GM19467 (cell line): ENCODE measurements at regions not wholly inside any gene's neighbourhood (a gene's known extent, or its start where the extent isn't known, plus 50 kb on each side); places are given as distances from the start of the nearest gene placed in this dataset.

Source experiments
- ATAC-seq: cut with Tn5 transposase; IDR thresholded peaks from one replicate; pipeline ENCODE4 v1.9.1; 2021; ENCODE audit warnings: mild to moderate bottlenecking, moderate library complexity; ENCODE audit not compliant: unreplicated experiment

GRCh38 chr5:67390935-67391334 is 194.3 kb upstream of the CD180 start:
- no peak for ATAC-seq

GRCh38 chr5:67383451-67383850 is 186.9 kb upstream of the CD180 start:
- no peak for ATAC-seq

DNA sequence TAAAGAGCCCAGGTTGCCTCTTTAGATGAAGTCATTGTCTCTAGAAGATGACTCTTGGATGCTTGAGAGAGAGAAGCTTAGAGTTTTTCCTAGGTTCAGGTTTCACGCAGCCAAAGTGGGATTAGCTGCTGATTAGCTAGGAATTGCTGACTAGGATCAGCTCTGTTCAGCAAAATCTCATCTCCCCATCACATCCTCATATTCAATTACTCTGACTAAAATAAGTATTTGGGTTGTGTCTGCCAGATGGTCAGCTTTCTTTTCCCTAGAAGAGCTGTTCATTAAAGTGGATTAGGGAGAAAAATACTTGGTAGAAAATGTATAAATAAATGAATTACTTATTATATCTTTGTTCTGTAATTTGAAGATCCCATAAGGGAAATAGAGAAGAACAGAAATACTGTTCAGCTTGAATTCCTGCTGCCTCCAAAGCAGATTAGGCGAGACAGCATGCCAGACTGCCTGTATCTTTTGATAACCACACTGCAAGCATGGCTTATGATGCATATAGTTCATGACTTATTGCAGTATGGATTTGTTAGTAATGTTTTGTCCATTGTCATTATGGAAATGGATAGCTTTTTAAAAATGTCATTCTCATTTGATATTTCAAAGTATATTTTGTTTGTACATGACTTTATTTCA is 184.8 kb upstream of the CD180 start:
- no peak for ATAC-seq

GRCh38 chr5:67380431-67380830 is 183.8 kb upstream of the CD180 start:
- no peak for ATAC-seq

GRCh38 chr5:67379753-67380152 is 183.2 kb upstream of the CD180 start:
- ATAC-seq, result no peak

GRCh38 chr5:67378256-67378655 is 181.7 kb upstream of the CD180 start:
- no peak for ATAC-seq

DNA sequence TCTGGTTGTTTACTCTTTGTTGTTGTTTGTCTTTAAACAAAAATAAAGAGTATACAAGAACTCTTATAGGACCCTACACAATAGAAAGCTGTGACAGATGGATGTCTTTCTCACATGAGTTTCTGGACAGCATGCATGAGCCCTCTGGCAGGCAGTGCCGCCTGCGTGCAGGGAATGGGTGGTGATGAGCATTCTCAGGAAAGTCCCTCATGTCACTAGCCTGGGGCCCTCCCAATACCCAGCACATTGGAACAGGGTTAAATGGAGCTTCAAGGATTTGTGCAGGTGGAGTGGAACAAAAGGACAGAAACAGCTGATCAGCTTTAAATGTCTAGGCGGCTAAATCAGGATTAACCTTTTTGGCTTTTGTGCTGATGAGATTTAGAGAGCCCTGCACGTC is 181.0 kb upstream of the CD180 start:
- ATAC-seq, result no peak

GRCh38 chr5:67375606-67376005 is 179.0 kb upstream of the CD180 start:
- no peak for ATAC-seq

DNA sequence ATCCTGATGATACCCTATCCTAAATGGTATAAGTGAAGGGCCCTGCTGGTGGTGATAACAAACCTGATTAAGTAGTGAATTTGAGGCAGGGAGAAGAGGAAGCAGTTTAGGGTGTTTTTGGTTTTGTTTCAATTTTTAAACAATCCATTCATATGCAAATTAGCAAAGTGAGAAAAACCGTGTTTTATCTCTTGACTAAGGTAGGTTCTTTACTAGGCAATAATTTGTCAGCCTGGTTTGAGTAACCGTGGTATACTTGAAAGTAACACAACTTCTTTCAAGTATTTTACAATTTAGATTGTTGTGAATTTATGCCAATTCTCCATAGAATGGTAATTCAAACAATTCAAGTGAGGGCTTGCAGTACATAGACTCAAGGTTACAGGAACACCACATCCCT is 177.8 kb upstream of the CD180 start:
- ATAC-seq, result no peak

- ATAC-seq, result no peak
These were observed 176.9 kb upstream of the CD180 start for GRCh38 chr5:67373518-67373917.

DNA sequence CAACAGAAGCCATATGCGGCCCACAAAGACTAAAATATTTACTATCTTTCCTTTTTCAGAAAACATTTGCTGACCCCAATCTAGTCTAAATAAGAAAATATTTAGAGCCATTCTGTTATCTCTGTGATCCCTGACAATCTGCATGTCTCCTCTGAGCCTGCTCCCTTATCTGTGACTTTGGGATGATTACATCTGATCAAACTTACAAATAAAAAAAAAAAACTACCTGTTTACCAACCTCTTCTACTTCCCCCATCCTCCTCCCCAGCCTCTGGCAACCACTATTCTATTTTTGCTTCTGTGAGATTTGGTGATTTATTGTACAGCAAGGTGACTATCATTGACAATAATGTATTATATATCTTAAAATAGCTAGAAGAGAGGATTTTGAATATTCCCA is 176.3 kb upstream of the CD180 start:
- ATAC-seq, result no peak

GRCh38 chr5:67371924-67372323 is 175.3 kb upstream of the CD180 start:
- ATAC-seq, result no peak

- no peak for ATAC-seq
These were observed 170.2 kb upstream of the CD180 start for GRCh38 chr5:67366691-67367395.

GRCh38 chr5:67366276-67366675 is 169.7 kb upstream of the CD180 start:
- ATAC-seq, result no peak

GRCh38 chr5:67364381-67364970 is 167.9 kb upstream of the CD180 start:
- no peak for ATAC-seq

DNA sequence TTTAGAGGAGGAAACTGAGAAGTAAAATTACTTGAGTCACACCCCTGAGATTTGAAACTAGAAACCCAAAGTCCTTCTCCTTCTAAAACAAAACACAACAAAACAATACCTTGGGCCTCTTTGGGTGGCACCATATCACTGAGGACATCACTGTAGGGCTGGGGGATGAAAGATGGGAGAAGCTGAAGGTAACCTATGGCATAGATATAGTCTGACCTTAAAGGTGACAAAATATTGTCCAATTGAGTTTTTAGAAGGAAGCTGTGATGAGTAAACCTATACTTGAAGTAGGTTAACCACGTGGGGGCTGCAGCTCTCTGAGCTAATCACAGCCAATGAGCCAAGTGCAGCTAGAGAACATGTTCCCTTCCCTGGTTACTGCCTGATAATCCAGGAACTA is 167.4 kb upstream of the CD180 start:
- no peak for ATAC-seq

GRCh38 chr5:67363180-67363709 is 166.6 kb upstream of the CD180 start:
- ATAC-seq, result no peak

DNA sequence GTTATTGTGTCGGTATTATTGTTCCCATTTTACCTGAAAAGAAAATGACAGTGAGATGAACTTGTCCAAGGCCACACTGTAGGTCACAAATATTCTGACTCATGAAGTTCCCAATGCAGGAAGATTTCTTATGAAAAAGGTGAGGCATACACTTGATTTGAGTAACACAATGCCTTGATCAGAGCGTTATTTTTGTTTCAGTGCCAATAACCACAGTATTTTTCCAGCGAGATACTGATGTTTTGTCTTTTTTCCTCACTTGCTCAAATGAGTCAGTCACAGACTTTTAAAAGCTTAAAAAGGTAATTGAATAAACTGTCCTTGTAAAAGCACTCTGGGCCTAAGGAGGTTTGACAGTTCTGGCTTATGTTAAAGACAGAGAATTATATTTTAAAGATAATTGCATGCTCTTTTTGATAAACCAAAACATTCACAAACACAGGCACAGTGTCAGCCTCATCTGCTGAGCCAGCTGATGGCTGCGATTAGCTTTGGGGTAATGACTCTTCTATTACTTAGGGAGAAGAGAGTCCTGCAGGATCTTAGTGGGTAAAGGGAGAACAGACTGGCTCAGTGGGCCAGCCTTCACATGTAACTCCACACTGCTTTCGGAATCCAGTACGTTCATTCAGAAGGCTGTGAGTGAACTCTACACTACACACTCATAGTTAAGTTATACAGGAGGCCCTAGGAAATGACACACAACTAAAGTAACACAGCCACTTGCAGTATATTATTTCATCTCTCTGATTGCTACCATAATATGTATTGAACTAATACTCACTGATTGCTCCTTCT is 165.5 kb upstream of the CD180 start:
- ATAC-seq, result no peak

DNA sequence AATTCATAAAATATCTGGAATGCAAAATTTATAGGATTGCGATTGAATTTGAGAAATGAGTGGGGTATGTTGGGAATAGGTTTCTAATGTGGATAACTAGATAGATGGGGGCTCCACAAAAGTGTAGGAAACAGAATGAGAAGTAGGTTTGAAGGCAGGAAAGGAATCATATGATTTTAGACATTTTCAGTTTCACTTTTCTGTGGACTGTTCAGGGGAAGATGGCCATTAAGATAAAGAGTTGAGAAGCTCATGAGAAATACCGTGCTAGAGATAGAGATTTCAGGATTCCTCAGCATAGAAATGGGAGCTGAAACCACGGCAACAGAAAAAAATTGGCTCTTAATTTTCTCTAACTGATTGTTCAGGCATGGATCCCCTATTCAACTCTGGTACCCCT is 163.4 kb upstream of the CD180 start:
- no peak for ATAC-seq

DNA sequence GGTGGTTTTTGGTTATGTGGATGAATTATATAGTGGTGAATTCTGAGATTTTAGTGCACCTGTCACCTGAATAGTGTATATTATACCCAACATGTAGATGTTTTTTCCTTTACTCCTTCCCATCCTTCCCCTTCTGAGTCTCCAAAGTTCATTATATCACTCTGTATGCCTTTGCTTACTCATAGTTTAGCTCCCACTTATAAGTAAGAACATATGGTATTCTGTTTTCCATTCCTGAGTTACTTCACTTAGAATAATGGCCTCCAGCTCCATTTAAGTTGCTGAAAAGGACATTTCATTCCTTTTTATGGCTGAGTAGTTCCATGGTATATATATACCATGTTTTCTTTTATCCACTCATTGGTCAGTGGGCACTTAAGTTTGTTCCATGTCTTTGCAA is 161.6 kb upstream of the CD180 start:
- no peak for ATAC-seq

GRCh38 chr5:67355120-67355713 is 158.6 kb upstream of the CD180 start:
- no peak for ATAC-seq
